ENCODE measurements at regions not wholly inside any gene's neighbourhood (a gene's known extent, or its start where the extent isn't known, plus 50 kb on each side); places are given as distances from the start of the nearest gene placed in this dataset.

DNA sequence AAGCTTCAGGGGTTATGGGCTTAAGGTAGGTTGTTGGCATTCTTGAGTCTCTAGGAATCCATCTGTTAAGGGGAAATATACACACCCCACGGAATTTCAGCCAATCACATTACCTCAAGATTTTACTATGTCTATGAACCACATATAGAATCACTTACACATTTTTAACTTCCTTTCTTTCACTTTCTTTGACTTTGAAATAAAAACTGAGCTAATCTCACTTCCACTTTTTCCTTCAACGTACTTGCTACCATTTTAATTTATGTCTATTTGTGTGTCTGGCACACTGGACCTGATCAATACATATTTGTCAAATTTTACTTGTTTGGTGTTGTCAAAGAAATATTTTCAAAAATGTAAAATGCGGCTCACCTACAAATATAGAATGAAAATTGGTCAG lies 545.4 kb upstream of the JAG1 start:
- TF ChIP-seq, protein P1, sequence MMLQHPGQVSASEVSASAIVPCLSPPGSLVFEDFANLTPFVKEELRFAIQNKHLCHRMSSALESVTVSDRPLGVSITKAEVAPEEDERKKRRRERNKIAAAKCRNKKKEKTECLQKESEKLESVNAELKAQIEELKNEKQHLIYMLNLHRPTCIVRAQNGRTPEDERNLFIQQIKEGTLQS (CRISPR knock-in tag; conservative IDR thresholded peaks at IDR 0.05): no peak
- no peak for TF ChIP-seq ZBTB21 (CRISPR knock-in tag; IDR thresholded peaks at IDR 0.05; ENCODE audit: borderline replicate concordance)
- no peak for TF ChIP-seq SP1 (CRISPR knock-in tag; conservative IDR thresholded peaks at IDR 0.05)
- TF ChIP-seq, protein P2, sequence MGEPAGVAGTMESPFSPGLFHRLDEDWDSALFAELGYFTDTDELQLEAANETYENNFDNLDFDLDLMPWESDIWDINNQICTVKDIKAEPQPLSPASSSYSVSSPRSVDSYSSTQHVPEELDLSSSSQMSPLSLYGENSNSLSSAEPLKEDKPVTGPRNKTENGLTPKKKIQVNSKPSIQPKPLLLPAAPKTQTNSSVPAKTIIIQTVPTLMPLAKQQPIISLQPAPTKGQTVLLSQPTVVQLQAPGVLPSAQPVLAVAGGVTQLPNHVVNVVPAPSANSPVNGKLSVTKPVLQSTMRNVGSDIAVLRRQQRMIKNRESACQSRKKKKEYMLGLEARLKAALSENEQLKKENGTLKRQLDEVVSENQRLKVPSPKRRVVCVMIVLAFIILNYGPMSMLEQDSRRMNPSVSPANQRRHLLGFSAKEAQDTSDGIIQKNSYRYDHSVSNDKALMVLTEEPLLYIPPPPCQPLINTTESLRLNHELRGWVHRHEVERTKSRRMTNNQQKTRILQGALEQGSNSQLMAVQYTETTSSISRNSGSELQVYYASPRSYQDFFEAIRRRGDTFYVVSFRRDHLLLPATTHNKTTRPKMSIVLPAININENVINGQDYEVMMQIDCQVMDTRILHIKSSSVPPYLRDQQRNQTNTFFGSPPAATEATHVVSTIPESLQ (CRISPR knock-in tag; IDR thresholded peaks at IDR 0.05): no peak
- TF ChIP-seq, protein P3, sequence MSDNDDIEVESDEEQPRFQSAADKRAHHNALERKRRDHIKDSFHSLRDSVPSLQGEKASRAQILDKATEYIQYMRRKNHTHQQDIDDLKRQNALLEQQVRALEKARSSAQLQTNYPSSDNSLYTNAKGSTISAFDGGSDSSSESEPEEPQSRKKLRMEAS (CRISPR knock-in tag; IDR thresholded peaks at IDR 0.05): no peak
- TF ChIP-seq, protein P4, sequence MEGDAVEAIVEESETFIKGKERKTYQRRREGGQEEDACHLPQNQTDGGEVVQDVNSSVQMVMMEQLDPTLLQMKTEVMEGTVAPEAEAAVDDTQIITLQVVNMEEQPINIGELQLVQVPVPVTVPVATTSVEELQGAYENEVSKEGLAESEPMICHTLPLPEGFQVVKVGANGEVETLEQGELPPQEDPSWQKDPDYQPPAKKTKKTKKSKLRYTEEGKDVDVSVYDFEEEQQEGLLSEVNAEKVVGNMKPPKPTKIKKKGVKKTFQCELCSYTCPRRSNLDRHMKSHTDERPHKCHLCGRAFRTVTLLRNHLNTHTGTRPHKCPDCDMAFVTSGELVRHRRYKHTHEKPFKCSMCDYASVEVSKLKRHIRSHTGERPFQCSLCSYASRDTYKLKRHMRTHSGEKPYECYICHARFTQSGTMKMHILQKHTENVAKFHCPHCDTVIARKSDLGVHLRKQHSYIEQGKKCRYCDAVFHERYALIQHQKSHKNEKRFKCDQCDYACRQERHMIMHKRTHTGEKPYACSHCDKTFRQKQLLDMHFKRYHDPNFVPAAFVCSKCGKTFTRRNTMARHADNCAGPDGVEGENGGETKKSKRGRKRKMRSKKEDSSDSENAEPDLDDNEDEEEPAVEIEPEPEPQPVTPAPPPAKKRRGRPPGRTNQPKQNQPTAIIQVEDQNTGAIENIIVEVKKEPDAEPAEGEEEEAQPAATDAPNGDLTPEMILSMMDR (IDR thresholded peaks at IDR 0.05): no peak
